IMR-90 (cell line): ENCODE measurements at regions not wholly inside any gene's neighbourhood (a gene's known extent, or its start where the extent isn't known, plus 50 kb on each side); places are given as distances from the start of the nearest gene placed in this dataset.

Source experiments
- BHLHE40 ChIP-seq: fragments of 150-350 bp; IDR thresholded peaks from 2 replicates; pipeline ENCODE4 v1.6.1; 2016; ENCODE audit warnings: mild to moderate bottlenecking, low read depth, low read length
- CEBPB ChIP-seq: IDR thresholded peaks from 2 replicates; pipeline ENCODE4 v1.6.1; 2012; ENCODE audit warnings: low read depth, low read length, improper control_type of control experiment
- CHD1 ChIP-seq: IDR thresholded peaks from 2 replicates; pipeline ENCODE4 v1.6.1; 2012; ENCODE audit warnings: low read depth, low read length, improper control_type of control experiment
- CTCF ChIP-seq: conservative IDR thresholded peaks from 2 replicates; pipeline ENCODE4 v1.5.1; 2012; ENCODE audit warnings: mild to moderate bottlenecking, low read depth, low read length, improper control_type of control experiment
- ELK1 ChIP-seq: fragments of 150-350 bp; IDR thresholded peaks from 2 replicates; pipeline ENCODE4 v1.6.1; 2016; ENCODE audit warnings: low read depth, mild to moderate bottlenecking, low read length, moderate library complexity, borderline replicate concordance
- MAFK ChIP-seq: IDR thresholded peaks from 2 replicates; pipeline ENCODE4 v1.6.1; 2012; ENCODE audit warnings: low read depth, low read length, improper control_type of control experiment
- MXI1 ChIP-seq: IDR thresholded peaks from 2 replicates; pipeline ENCODE4 v1.6.1; 2012; ENCODE audit warnings: low read depth, mild to moderate bottlenecking, low read length, moderate library complexity, borderline replicate concordance
- NFE2L2 ChIP-seq: fragments of 150-350 bp; IDR thresholded peaks from 2 replicates; pipeline ENCODE4 v1.6.1; 2016; ENCODE audit warnings: low read depth, mild to moderate bottlenecking, low read length
- POLR2A ChIP-seq: IDR thresholded peaks from 2 replicates; pipeline ENCODE4 v1.6.1; 2012; ENCODE audit warnings: mild to moderate bottlenecking, low read depth, low read length
- RAD21 ChIP-seq: IDR thresholded peaks from 2 replicates; pipeline ENCODE4 v1.6.1; 2012; ENCODE audit warnings: low read length, improper control_type of control experiment
- RCOR1 ChIP-seq: IDR thresholded peaks from 2 replicates; pipeline ENCODE4 v1.6.1; 2012; ENCODE audit warnings: mild to moderate bottlenecking, low read length, improper control_type of control experiment; ENCODE audit not compliant: insufficient replicate concordance
- RFX5 ChIP-seq: IDR thresholded peaks from 2 replicates; pipeline ENCODE4 v1.8.0; 2012; ENCODE audit warnings: low read depth, mild to moderate bottlenecking, low read length, moderate library complexity
- USF2 ChIP-seq: fragments of 150-350 bp; IDR thresholded peaks from 2 replicates; pipeline ENCODE4 v1.6.1; 2017; ENCODE audit warnings: mild to moderate bottlenecking, antibody characterized with exemption, low read length, low read depth

- TF ChIP-seq CTCF: no peak
- no peak for TF ChIP-seq POLR2A
- no peak for TF ChIP-seq BHLHE40
- TF ChIP-seq RAD21: no peak
- TF ChIP-seq MAFK: no peak
- no peak for TF ChIP-seq NFE2L2
- no peak for TF ChIP-seq CHD1
- TF ChIP-seq RCOR1: no peak
- TF ChIP-seq RFX5: no peak
- TF ChIP-seq USF2: no peak
- no peak for TF ChIP-seq CEBPB
- TF ChIP-seq MXI1: no peak
- TF ChIP-seq ELK1: no peak
These were observed 110.4 kb downstream of the OTOL1 start for GRCh38 chr3:161607056-161607455.
